HG03521 (cell line): ENCODE measurements at regions not wholly inside any gene's neighbourhood (a gene's known extent, or its start where the extent isn't known, plus 50 kb on each side); places are given as distances from the start of the nearest gene placed in this dataset.

Source experiments
- ATAC-seq: cut with Tn5 transposase; IDR thresholded peaks from one replicate; pipeline ENCODE4 v1.9.1; 2021; ENCODE audit warnings: mild to moderate bottlenecking, moderate library complexity; ENCODE audit not compliant: unreplicated experiment

DNA sequence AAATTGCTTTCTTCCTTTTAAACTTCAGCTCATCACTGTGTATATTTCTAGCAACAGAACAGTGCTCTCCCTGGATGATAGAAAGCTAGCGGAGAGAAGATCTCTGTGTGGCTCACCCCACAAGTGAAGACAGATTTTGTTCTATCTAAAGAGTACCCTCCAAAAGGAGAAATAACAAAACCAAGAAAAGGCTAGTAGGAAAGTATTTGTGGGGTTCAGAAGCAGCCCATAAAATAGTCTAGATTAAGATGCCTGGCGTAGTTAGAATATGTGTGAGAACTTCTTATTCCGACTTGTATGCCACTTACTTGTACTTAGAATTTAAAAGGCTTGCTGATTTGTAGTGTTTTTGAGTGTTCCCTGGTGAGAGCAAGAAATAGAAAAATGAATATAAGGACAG, 214.9 kb upstream of the IL12A start:
- ATAC-seq: no peak

GRCh38 chr3:159775372-159775961, 213.2 kb upstream of the IL12A start:
- ATAC-seq: no peak

- no peak for ATAC-seq
Observed at GRCh38 chr3:159776779-159777178, 211.9 kb upstream of the IL12A start.

DNA sequence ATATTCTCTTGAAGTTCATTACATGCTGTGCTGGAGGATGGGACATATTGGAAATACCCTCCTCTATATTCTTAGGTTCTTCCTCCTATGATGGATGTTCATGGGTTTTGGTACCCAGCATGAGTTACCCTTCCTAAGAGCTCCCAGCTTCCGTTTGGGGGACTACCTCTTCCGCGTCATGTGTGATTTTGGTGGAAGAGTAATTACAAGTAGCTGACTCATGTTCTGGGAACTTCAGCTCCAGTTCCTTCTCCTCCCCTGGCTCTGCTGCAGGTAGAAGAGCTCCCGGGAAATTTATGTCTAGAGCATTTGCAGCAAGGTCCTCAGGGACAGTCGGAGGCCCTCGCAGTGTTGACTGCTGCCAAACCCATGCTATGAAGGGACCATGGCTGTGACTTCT, 208.8 kb upstream of the IL12A start:
- ATAC-seq: no peak

GRCh38 chr3:159781867-159782266, 206.8 kb upstream of the IL12A start:
- ATAC-seq: no peak

GRCh38 chr3:159782724-159783421, 205.8 kb upstream of the IL12A start:
- ATAC-seq: no peak

DNA sequence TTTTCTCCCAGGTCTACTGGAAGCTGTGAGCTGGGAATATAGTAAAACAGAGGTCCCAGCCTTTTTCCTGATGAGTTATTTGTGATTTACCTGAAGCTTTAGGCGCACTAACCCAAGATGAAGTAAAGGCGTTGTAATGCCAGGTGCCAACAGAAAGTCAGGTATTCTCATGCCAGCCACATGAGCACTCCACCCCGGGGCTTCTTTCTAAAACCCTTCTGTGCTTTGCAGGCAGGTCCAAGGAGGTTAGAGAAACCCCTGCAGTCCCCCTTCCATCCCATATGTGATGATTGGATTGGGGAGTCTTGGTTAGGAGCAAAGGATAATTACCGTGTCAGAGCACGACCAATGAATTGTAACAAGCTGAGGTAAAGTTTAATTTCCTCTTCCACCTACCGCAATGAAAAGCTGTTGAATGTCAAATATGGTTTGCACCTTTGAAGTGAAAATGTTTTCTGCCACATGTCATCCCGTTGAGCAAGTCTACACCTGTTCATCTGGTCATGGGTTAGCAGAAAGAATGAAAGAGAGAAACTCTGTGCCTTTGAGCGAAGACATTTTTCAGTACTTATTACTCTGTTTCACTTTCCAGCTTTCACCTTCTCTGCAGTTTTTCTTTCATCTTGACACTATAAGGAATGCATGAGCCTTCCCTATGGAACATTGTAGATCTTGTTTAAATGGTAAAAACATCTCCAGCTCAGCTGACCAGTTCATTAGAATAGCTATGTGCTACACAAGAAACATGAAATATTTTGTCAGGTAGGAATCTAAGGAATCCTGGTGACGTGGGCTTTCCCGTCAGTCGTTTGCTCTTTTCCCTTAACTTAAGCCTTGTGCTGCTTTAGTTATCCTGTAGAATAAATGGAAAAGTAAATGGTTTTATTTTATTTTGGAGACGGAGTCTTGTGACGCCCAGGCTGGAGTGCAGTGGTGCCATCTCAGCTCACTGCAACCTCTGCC, 204.6 kb upstream of the IL12A start:
- no peak for ATAC-seq

DNA sequence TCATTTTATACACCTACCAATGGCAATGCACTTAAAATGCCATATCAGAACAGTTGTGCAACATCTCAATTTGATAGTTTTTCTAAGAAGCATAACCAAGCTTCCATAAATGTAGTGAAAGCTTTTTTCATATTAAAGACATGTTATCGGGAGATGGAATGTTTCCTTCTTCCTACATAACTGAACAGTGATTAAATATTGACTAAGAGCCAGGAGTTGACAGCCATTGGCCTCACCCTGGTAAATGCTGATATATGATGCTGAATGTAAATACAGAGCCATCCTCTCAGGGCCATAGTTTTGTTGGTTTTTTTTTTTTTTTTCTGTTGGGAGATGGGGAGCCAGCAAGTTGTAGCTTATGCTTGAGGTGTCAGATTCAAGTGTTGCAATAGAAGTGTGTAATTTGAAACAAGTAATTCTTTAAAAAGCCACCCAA, 203.3 kb upstream of the IL12A start:
- no peak for ATAC-seq

DNA sequence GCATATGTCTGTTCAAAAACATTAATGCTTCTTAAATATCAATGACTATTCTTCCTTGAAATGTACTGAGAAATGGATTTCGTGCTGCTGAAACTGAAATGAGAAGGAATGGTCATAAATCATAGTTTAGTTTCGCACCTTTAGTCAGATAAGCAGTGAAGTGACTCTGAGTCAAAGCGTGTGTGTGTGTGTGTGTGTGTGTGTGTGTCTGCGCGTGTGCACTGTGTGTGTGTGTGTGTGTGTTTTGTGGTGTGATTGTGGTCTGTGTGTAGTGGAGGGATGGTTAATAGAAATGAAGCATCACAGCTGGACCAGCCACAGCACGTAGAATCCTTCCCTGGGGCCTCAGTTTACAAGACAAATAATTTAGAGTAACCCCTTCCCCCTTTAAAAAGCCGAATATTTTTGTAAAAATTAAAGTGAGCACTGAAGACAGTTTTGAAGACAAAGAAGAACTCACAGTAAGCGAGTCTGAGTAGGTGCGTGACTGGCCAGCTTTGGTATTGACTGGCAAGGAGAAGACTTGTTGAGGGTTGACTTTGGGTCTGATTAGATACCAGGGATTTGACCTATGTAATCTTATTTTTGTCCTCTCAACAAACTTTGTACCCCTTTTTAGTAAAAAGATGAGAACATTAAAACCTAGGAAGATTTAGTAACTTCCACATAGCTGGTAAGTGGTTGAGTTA, 202.0 kb upstream of the IL12A start:
- no peak for ATAC-seq

GRCh38 chr3:159787178-159787574, 201.5 kb upstream of the IL12A start:
- no peak for ATAC-seq

GRCh38 chr3:159787794-159788205, 200.8 kb upstream of the IL12A start:
- no peak for ATAC-seq

GRCh38 chr3:159788291-159788690, 200.3 kb upstream of the IL12A start:
- ATAC-seq: no peak

- no peak for ATAC-seq
Observed at GRCh38 chr3:159789017-159789416, 199.6 kb upstream of the IL12A start.

- ATAC-seq: no peak
Observed at GRCh38 chr3:159789742-159790635, 198.6 kb upstream of the IL12A start.

GRCh38 chr3:159791336-159791735, 197.3 kb upstream of the IL12A start:
- no peak for ATAC-seq

DNA sequence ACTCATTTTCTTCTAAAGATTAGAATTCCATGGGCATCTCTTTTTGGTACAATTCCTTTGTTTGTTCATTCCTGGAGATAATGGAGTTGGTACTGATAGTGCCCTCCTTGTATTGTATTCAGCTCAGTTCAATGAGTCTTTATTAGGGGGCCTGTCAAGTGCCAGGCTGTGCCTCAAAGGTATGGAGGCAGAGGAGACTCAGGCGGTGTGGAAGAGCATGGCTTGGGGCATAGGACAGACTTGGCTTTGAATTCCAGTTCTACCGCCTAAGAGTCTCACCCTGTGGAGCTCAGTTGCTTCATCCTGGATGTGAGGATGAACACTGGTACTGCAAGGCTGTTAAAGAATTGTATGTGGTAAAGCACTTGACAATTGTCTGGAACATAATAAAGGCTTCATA, 196.6 kb upstream of the IL12A start:
- no peak for ATAC-seq

- no peak for ATAC-seq
Observed at GRCh38 chr3:159795042-159795441, 193.6 kb upstream of the IL12A start.

GRCh38 chr3:159795681-159796175, 192.9 kb upstream of the IL12A start:
- ATAC-seq: no peak

GRCh38 chr3:159796226-159796625, 192.4 kb upstream of the IL12A start:
- ATAC-seq: no peak

- ATAC-seq: no peak
Observed at GRCh38 chr3:159796744-159797143, 191.9 kb upstream of the IL12A start.
